ENCODE measurements at regions not wholly inside any gene's neighbourhood (a gene's known extent, or its start where the extent isn't known, plus 50 kb on each side); places are given as distances from the start of the nearest gene placed in this dataset.
A peak's percentile ranks its signal among the peaks of the same experiment; 100 is the strongest.

- TF ChIP-seq ZNF384 (IDR thresholded peaks at IDR 0.05; ENCODE audit: borderline replicate concordance, low read depth, low read length): no peak
Observed at GRCh38 chr3:153625506-153625905, 463.5 kb downstream of the RAP2B start (continued).

- H3K27me3 ChIP-seq (replicated peaks in 1 of 2; ENCODE audit: control insufficient read depth in 2 of 2, insufficient read depth in 2 of 2, low read length in 1 of 2): no peaks in the 10 kb centered on the region
- H2AFZ ChIP-seq (ENCODE audit: control insufficient read depth, low read depth, low read length): no peak overlapping the region
- no peak overlapping the region for H3K4me2 ChIP-seq (ENCODE audit: control insufficient read depth, insufficient read depth)
- ChIA-PET CTCF (interaction anchor here (1.2 kb wide), 2 partner anchors 9 to 10 kb away, joined by 3 to 4 read pairs; no protein-coding TSS in a partner anchor), POLR2A (no interaction called here), RAD21 (ENCODE audit: unreplicated experiment) (no interaction called here), SMC1A (ENCODE audit: uncharacterized antibody, unreplicated experiment) (interaction anchor here (1.0 kb wide), 1 partner anchor 11 kb away, joined by 4 read pairs; no protein-coding TSS in a partner anchor)
- H3K4me1 ChIP-seq (ENCODE audit: control insufficient read depth, insufficient read depth, low read length): peaks cover 7% of the 10 kb centered on the region
- no peak overlapping the region for H3K4me3 ChIP-seq
- TF ChIP-seq TARDBP (IDR thresholded peaks at IDR 0.05; ENCODE audit: borderline replicate concordance): no peak
- no peak for TF ChIP-seq POLR2AphosphoS5 (IDR thresholded peaks at IDR 0.05; ENCODE audit: low read length)
- peak; percentile 16 for ATAC-seq
- no TSS peak for BruUV-seq (replicated peaks)
- intact Hi-C loops (cut with micrococcal nuclease; ENCODE audit: unreplicated experiment): loop anchor here (10.0 kb wide), 2 partner anchors 349 to 461 kb away; partner anchors contain the start of gene RAP2B
- H3K79me2 ChIP-seq (ENCODE audit: control insufficient read depth, insufficient read depth, low read length): no peaks in the 10 kb centered on the region
- no peak for DNase-seq (ENCODE audit: low read depth, low spot score)
- no peaks in the 10 kb centered on the region for H3K36me3 ChIP-seq (ENCODE audit: control insufficient read depth in 2 of 2, insufficient read depth in 2 of 2, low read length in 1 of 2)
- no peaks in the 10 kb centered on the region for H4K20me1 ChIP-seq (ENCODE audit: control insufficient read depth, insufficient read depth)
- in situ Hi-C loops (cut with MboI): no loop called here
- H3K9ac ChIP-seq (ENCODE audit: control insufficient read depth, insufficient read depth, low read length): no peak overlapping the region
- H3K27ac ChIP-seq (ENCODE audit: control insufficient read depth, insufficient read depth): no peak overlapping the region
- no peak for FAIRE-seq
- 13% methylated on average over 2 of the region's 2 CpGs for WGBS (ENCODE audit: insufficient coverage, insufficient replicate concordance, low lambda C conversion rate, missing lambda C conversion rate)
- no peaks in the 10 kb centered on the region; the same call in 2 of the 3 replicates for H3K9me3 ChIP-seq (replicated peaks; ENCODE audit: control insufficient read depth, insufficient read depth, low read length)
Observed at GRCh38 chr3:153626158-153626557, 464.1 kb downstream of the RAP2B start.

- Histone ChIP-seq H3K79me2 (ENCODE audit: control insufficient read depth, insufficient read depth, low read length) (no peaks in the 10 kb centered on the region), H3K27ac (ENCODE audit: control insufficient read depth, insufficient read depth) (no peak overlapping the region), H4K20me1 (ENCODE audit: control insufficient read depth, insufficient read depth) (no peaks in the 10 kb centered on the region), H3K36me3 (ENCODE audit: control insufficient read depth in 2 of 2, insufficient read depth in 2 of 2, low read length in 1 of 2) (no peaks in the 10 kb centered on the region), H3K4me3 (no peak overlapping the region), H3K4me2 (ENCODE audit: control insufficient read depth, insufficient read depth) (no peak overlapping the region; the same call in 1 of the 2 replicates), H3K4me1 (ENCODE audit: control insufficient read depth, insufficient read depth, low read length) (peaks cover 2% of the 10 kb centered on the region; the same call in 1 of the 2 replicates), H3K9me3 (replicated peaks; ENCODE audit: control insufficient read depth, insufficient read depth, low read length) (no peaks in the 10 kb centered on the region; the same call in 2 of the 3 replicates), H3K9ac (ENCODE audit: control insufficient read depth, insufficient read depth, low read length) (no peak overlapping the region), H2AFZ (ENCODE audit: control insufficient read depth, low read depth, low read length) (peak overlapping the region; percentile 34), H3K27me3 (replicated peaks in 1 of 2; ENCODE audit: control insufficient read depth in 2 of 2, insufficient read depth in 2 of 2, low read length in 1 of 2) (no peaks in the 10 kb centered on the region)
- in situ Hi-C loops (cut with MboI): no loop called here
- WGBS (ENCODE audit: insufficient coverage, insufficient replicate concordance, low lambda C conversion rate, missing lambda C conversion rate): 25% methylated on average over 4 of the region's 4 CpGs
- intact Hi-C loops (cut with micrococcal nuclease; ENCODE audit: unreplicated experiment): loop anchor here (10.0 kb wide), 2 partner anchors 346 to 464 kb away; partner anchors contain the start of gene RAP2B
- ChIA-PET CTCF (no interaction called here), SMC1A (ENCODE audit: uncharacterized antibody, unreplicated experiment) (no interaction called here), POLR2A (no interaction called here), RAD21 (ENCODE audit: unreplicated experiment) (no interaction called here)
- ATAC-seq (peak; percentile 28), FAIRE-seq (no peak), DNase-seq (ENCODE audit: low read depth, low spot score) (peak; percentile 31)
- BruUV-seq (replicated peaks): no TSS peak
- TF ChIP-seq DPF2 (IDR thresholded peaks at IDR 0.05) (no peak), BCL3 (IDR thresholded peaks at IDR 0.05; ENCODE audit: borderline replicate concordance, insufficient read depth, low read depth, low read length, poor library complexity, severe bottlenecking) (no peak), PBX3 (IDR thresholded peaks at IDR 0.05; ENCODE audit: insufficient replicate concordance, low read depth, low read length) (no peak), CREM (IDR thresholded peaks at IDR 0.05; ENCODE audit: low read depth) (no peak), CEBPB (IDR thresholded peaks at IDR 0.05; ENCODE audit: borderline replicate concordance in 1 of 2, low read depth in 2 of 2, low read length in 2 of 2) (no peak), ZNF217 (IDR thresholded peaks at IDR 0.05) (no peak), IRF5 (IDR thresholded peaks at IDR 0.05; ENCODE audit: borderline replicate concordance) (no peak), BACH1 (IDR thresholded peaks at IDR 0.05; ENCODE audit: borderline replicate concordance) (no peak), SP1 (IDR thresholded peaks at IDR 0.05; ENCODE audit: low read depth, low read length) (no peak), RB1 (IDR thresholded peaks at IDR 0.05; ENCODE audit: borderline replicate concordance) (no peak)
Observed at GRCh38 chr3:153628591-153628990, 466.6 kb downstream of the RAP2B start.

All from GM12878 (cell line).